Mesenchymal stem cell (in vitro differentiated cells and primary cell): ENCODE measurements at regions not wholly inside any gene's neighbourhood (a gene's known extent, or its start where the extent isn't known, plus 50 kb on each side); places are given as distances from the start of the nearest gene placed in this dataset.
A peak's percentile ranks its signal among the peaks of the same experiment; 100 is the strongest.

Source experiments
- DNase-seq: peaks from one replicate; pipeline ENCODE4 v3.0.0-alpha.2; 2013
- H2AFZ ChIP-seq: one replicate; pipeline ENCODE4 v1.6.1; 2013; ENCODE audit warnings: low read depth, mild to moderate bottlenecking, control low read depth, inconsistent platforms, low read length, moderate library complexity
- H2AK5ac ChIP-seq: 2 replicates; pipeline ENCODE4 v1.6.1; 2013; ENCODE audit warnings: low read length, moderate library complexity, mild to moderate bottlenecking, inconsistent platforms; ENCODE audit not compliant: severe bottlenecking
- H2BK120ac ChIP-seq: one replicate; pipeline ENCODE4 v1.6.1; 2013; ENCODE audit warnings: low read depth, mild to moderate bottlenecking, inconsistent platforms, low read length, moderate library complexity
- H2BK12ac ChIP-seq, 2 experiments: one replicate each; pipeline ENCODE4 v1.6.1; 2013; ENCODE audit warnings: inconsistent platforms in 2 of 2, low read length in 2 of 2, mild to moderate bottlenecking in 2 of 2, moderate library complexity in 2 of 2, control low read depth in 1 of 2
- H2BK15ac ChIP-seq: one replicate; pipeline ENCODE4 v1.6.1; 2013; ENCODE audit warnings: mild to moderate bottlenecking, low read depth, inconsistent platforms; ENCODE audit not compliant: poor library complexity, severe bottlenecking
- H2BK5ac ChIP-seq: 2 replicates; pipeline ENCODE4 v1.6.1; 2013; ENCODE audit warnings: low read depth, mild to moderate bottlenecking, low read length, control low read depth, inconsistent platforms; ENCODE audit not compliant: poor library complexity, severe bottlenecking
- H3K14ac ChIP-seq, 2 experiments: one replicate each; pipeline ENCODE4 v1.6.1; 2013; ENCODE audit warnings: inconsistent platforms in 2 of 2, low read length in 2 of 2, control low read depth in 1 of 2, mild to moderate bottlenecking in 1 of 2, moderate library complexity in 1 of 2
- H3K18ac ChIP-seq, 2 experiments: one replicate each; pipeline ENCODE4 v1.6.1; 2013; ENCODE audit warnings: inconsistent platforms in 2 of 2, low read length in 2 of 2, control low read depth in 1 of 2, low read depth in 1 of 2, mild to moderate bottlenecking in 1 of 2
- H3K23ac ChIP-seq, 2 experiments: one replicate each; pipeline ENCODE4 v1.6.1; 2013; ENCODE audit warnings: inconsistent platforms in 2 of 2, low read length in 2 of 2, mild to moderate bottlenecking in 2 of 2, moderate library complexity in 2 of 2, control low read depth in 1 of 2
- H3K27ac ChIP-seq: 2 replicates; pipeline ENCODE4 v1.5.1; 2013; ENCODE audit warnings: mild to moderate bottlenecking, moderate library complexity, low read length, control low read depth, inconsistent platforms; ENCODE audit not compliant: poor library complexity, severe bottlenecking
- H3K27me3 ChIP-seq, 2 experiments: 2 replicates each; pipeline versions ENCODE4 v1.6.1 to v1.7.0; 2013; ENCODE audit warnings: low read length in 2 of 2, mild to moderate bottlenecking in 2 of 2, moderate library complexity in 2 of 2, control low read depth in 1 of 2, inconsistent platforms in 1 of 2; ENCODE audit not compliant: control insufficient read depth in 1 of 2, insufficient read depth in 1 of 2
- H3K36me3 ChIP-seq, 2 experiments: 2 replicates each; pipeline versions ENCODE4 v1.6.1 to v1.7.0; 2013; ENCODE audit warnings: low read length in 2 of 2, control low read depth in 1 of 2, inconsistent platforms in 1 of 2, low read depth in 1 of 2, mild to moderate bottlenecking in 1 of 2; ENCODE audit not compliant: insufficient read depth in 2 of 2, control insufficient read depth in 1 of 2
- H3K4ac ChIP-seq, 2 experiments: one replicate each; pipeline ENCODE4 v1.6.1; 2013; ENCODE audit warnings: inconsistent platforms in 2 of 2, low read length in 2 of 2, mild to moderate bottlenecking in 2 of 2, moderate library complexity in 2 of 2, control low read depth in 1 of 2, low read depth in 1 of 2
- H3K4me1 ChIP-seq: 2 replicates; pipeline ENCODE4 v1.6.1; 2013; ENCODE audit warnings: low read depth, low read length, control low read depth; ENCODE audit not compliant: control insufficient read depth, insufficient read depth
- H3K4me2 ChIP-seq: 2 replicates; pipeline ENCODE4 v1.6.1; 2013; ENCODE audit warnings: low read length, mild to moderate bottlenecking, inconsistent platforms; ENCODE audit not compliant: poor library complexity, severe bottlenecking
- H3K4me3 ChIP-seq, 2 experiments: 2 replicates each; pipeline versions ENCODE4 v1.5.1 to v1.7.0; 2013; ENCODE audit warnings: low read length in 2 of 2, mild to moderate bottlenecking in 2 of 2, control low read depth in 1 of 2, low read depth in 1 of 2; ENCODE audit not compliant: insufficient read depth in 1 of 2
- H3K79me1 ChIP-seq: replicated peaks from 2 replicates; pipeline ENCODE4 v1.6.1; 2013; ENCODE audit warnings: mild to moderate bottlenecking, control low read depth, low read length, inconsistent platforms; ENCODE audit not compliant: poor library complexity, severe bottlenecking
- H3K9ac ChIP-seq: 2 replicates; pipeline ENCODE4 v1.7.0; 2013; ENCODE audit warnings: mild to moderate bottlenecking, low read length, moderate library complexity
- H3K9me3 ChIP-seq: 2 replicates; pipeline ENCODE4 v1.7.0; 2013; ENCODE audit warnings: mild to moderate bottlenecking, low read length; ENCODE audit not compliant: control insufficient read depth
- H4K8ac ChIP-seq: one replicate; pipeline ENCODE4 v1.6.1; 2013; ENCODE audit warnings: inconsistent platforms, mild to moderate bottlenecking, low read length, moderate library complexity
- H4K91ac ChIP-seq: one replicate; pipeline ENCODE4 v1.6.1; 2013; ENCODE audit warnings: mild to moderate bottlenecking, low read length, inconsistent platforms
- WGBS: methylation state at CpG from one replicate; pipeline ENCODE4 v1.1.7; 2013; ENCODE audit warnings: mixed read lengths; 5-methylcytosine and 5-hydroxymethylcytosine counted together

GRCh38 chr16:62363501-62363900 is 327.3 kb upstream of the CDH8 start:
- no peak overlapping the region for H3K14ac ChIP-seq
- H2BK120ac ChIP-seq = no peak overlapping the region
- H3K79me1 ChIP-seq = no peaks in the 10 kb centered on the region
- H4K91ac ChIP-seq = no peak overlapping the region
- H3K9me3 ChIP-seq = peaks cover 11% of the 10 kb centered on the region
- H3K27me3 ChIP-seq = no peaks in the 10 kb centered on the region
- no peak overlapping the region for H4K8ac ChIP-seq
- H3K9ac ChIP-seq = no peak overlapping the region
- no peak overlapping the region for H2AFZ ChIP-seq
- no peak overlapping the region for H2BK12ac ChIP-seq
- H3K4me1 ChIP-seq = no peaks in the 10 kb centered on the region
- WGBS = 66% methylated on average over 2 of the region's 2 CpGs
- no peak overlapping the region for H2BK15ac ChIP-seq
- H2BK5ac ChIP-seq = no peak overlapping the region
- H3K4ac ChIP-seq = no peak overlapping the region
- H2AK5ac ChIP-seq = no peak overlapping the region
- H3K23ac ChIP-seq = no peak overlapping the region
- no peak overlapping the region for H3K4me2 ChIP-seq
- no peaks in the 10 kb centered on the region for H3K36me3 ChIP-seq
- no peak overlapping the region for H3K18ac ChIP-seq
- no peak overlapping the region for H3K4me3 ChIP-seq
- DNase-seq = peak; percentile 6
- H3K27ac ChIP-seq = no peak overlapping the region

DNA sequence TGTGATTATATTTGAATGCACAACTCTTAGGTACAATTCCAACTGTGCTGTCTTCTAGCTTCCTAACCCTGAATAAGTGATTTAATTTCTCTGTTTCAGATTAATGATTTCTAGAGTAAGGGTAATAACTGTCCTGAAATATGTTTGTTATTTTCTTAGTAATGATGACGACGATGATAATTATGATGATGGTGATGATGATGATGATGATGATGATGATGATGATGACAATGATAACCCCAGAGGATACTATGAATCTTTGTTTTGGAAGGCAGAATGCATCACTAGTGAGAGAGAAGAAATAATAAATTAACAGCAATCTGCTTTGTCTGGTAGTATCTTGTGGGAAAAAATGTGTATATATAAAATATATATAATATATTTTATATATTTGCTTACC is 317.1 kb upstream of the CDH8 start:
- WGBS = 96% methylated on average over 2 of the region's 2 CpGs
- Histone ChIP-seq H2AFZ (no peak overlapping the region), H3K27ac (no peak overlapping the region)

GRCh38 chr16:62342216-62342615 is 306.0 kb upstream of the CDH8 start:
- Histone ChIP-seq H4K8ac (no peak overlapping the region), H3K14ac (no peak overlapping the region), H3K4ac (no peak overlapping the region), H3K23ac (no peak overlapping the region), H2BK15ac (no peak overlapping the region), H3K9ac (no peak overlapping the region), H3K27me3 (no peaks in the 10 kb centered on the region), H2AFZ (no peak overlapping the region), H2BK5ac (no peak overlapping the region), H4K91ac (no peak overlapping the region), H3K9me3 (no peaks in the 10 kb centered on the region), H3K4me1 (no peaks in the 10 kb centered on the region), H3K4me3 (no peak overlapping the region), H2BK12ac (no peak overlapping the region), H2AK5ac (no peak overlapping the region), H3K79me1 (no peaks in the 10 kb centered on the region), H3K36me3 (no peaks in the 10 kb centered on the region), H3K18ac (no peak overlapping the region), H2BK120ac (no peak overlapping the region), H3K4me2 (no peak overlapping the region), H3K27ac (no peak overlapping the region)
- WGBS = no CpG with 5 or more reads among the region's 2 CpGs
- DNase-seq = no peak

More for the DNA sequence above, 317.1 kb upstream of the CDH8 start:
- H3K14ac ChIP-seq = no peak overlapping the region
- H3K4ac ChIP-seq = no peak overlapping the region
- no peak overlapping the region for H4K91ac ChIP-seq
- H3K4me2 ChIP-seq = no peak overlapping the region
- H3K27me3 ChIP-seq = no peaks in the 10 kb centered on the region
- no peak overlapping the region for H4K8ac ChIP-seq
- H3K79me1 ChIP-seq = no peaks in the 10 kb centered on the region
- no peak overlapping the region for H2BK15ac ChIP-seq
- no peak overlapping the region for H2BK120ac ChIP-seq
- H3K36me3 ChIP-seq = no peaks in the 10 kb centered on the region
- H3K23ac ChIP-seq = no peak overlapping the region
- H3K9me3 ChIP-seq = no peaks in the 10 kb centered on the region
- no peaks in the 10 kb centered on the region for H3K4me1 ChIP-seq
- no peak overlapping the region for H3K9ac ChIP-seq
- H3K18ac ChIP-seq = no peak overlapping the region
- H3K4me3 ChIP-seq = no peak overlapping the region
- no peak overlapping the region for H2BK5ac ChIP-seq
- no peak for DNase-seq
- no peak overlapping the region for H2BK12ac ChIP-seq
- no peak overlapping the region for H2AK5ac ChIP-seq

- H3K23ac ChIP-seq = no peak overlapping the region
- H4K8ac ChIP-seq = no peak overlapping the region
- H2BK12ac ChIP-seq = no peak overlapping the region
- no peaks in the 10 kb centered on the region for H3K79me1 ChIP-seq
- no peak overlapping the region for H2BK15ac ChIP-seq
- no peak overlapping the region for H3K18ac ChIP-seq
- no peak overlapping the region for H3K9ac ChIP-seq
- no peak overlapping the region for H2BK5ac ChIP-seq
- H3K9me3 ChIP-seq = no peaks in the 10 kb centered on the region
- no peak overlapping the region for H3K4me2 ChIP-seq
- H3K4ac ChIP-seq = no peak overlapping the region
- no peak overlapping the region for H4K91ac ChIP-seq
- no peaks in the 10 kb centered on the region for H3K4me1 ChIP-seq
- no peaks in the 10 kb centered on the region for H3K27me3 ChIP-seq
- H3K36me3 ChIP-seq = no peaks in the 10 kb centered on the region
- H3K27ac ChIP-seq = no peak overlapping the region
- no peak for DNase-seq
- no peak overlapping the region for H2AK5ac ChIP-seq
- H3K4me3 ChIP-seq = no peak overlapping the region
- H3K14ac ChIP-seq = no peak overlapping the region
- H2AFZ ChIP-seq = no peak overlapping the region
- no peak overlapping the region for H2BK120ac ChIP-seq
These were observed 299.1 kb upstream of the CDH8 start for GRCh38 chr16:62335356-62335755.
